ENCODE measurements at regions not wholly inside any gene's neighbourhood (a gene's known extent, or its start where the extent isn't known, plus 50 kb on each side); places are given as distances from the start of the nearest gene placed in this dataset.

DNA sequence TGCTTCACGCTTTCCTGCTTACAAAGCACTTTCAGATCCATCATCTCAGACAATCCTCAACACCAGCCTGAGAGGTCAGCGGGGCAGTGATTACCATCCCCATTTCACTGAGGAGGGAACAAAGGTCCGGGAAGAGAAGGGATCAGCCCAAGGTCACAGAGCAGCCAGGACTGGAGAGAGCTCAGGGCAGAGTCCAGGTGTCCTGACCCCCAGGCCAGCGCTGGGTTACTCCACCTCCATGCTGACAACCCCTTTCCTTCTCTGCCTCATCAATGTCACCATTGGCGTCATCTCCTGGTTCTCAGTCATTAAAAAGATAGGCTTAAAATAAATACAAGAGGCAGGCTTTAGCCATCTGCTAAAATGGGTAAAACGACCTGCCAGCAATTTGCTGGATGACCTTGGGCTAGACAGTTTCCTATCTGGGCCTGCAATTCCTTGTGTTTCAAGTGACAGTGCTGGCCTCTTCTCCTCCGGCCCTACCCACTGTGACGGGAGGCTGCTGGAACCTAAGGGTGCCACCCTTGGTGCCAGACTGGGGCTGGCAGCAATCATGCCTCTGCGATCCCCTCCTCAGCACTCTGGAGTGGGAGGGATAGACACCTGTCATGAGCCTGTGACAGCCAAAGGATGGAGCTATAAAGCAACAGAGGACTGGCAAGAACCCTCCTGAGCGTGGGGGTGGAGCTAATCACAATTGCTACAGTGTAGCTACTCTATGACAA, 79.5 kb upstream of the CCL1 start:
- TF ChIP-seq EZH2 (IDR thresholded peaks at IDR 0.05) (no peak), POLR2AphosphoS5 (IDR thresholded peaks at IDR 0.05; ENCODE audit: borderline replicate concordance, low read depth, low read length) (no peak), FOXP2 (optimal IDR thresholded peaks at IDR 0.05; ENCODE audit: control extremely low read depth, extremely low read length, insufficient read depth) (no peak)

All from SK-N-MC (cell line).